ENCODE measurements at regions not wholly inside any gene's neighbourhood (a gene's known extent, or its start where the extent isn't known, plus 50 kb on each side); places are given as distances from the start of the nearest gene placed in this dataset.

GRCh38 chr6:118743746-118744145, 92.4 kb upstream of the CEP85L start:
- no peak overlapping the region for H3K4me3 ChIP-seq (ENCODE audit: low read depth in 1 of 2, low read length in 2 of 2)
- H3K9ac ChIP-seq (ENCODE audit: low read length): no peak overlapping the region
- H3K27ac ChIP-seq (ENCODE audit: low read depth, low read length): no peak overlapping the region
- no peaks in the 10 kb centered on the region for H3K4me1 ChIP-seq (ENCODE audit: insufficient read depth, low read length)
- no peaks in the 10 kb centered on the region for H3K9me3 ChIP-seq (ENCODE audit: low read length)
- no peaks in the 10 kb centered on the region for H3K27me3 ChIP-seq (ENCODE audit: control insufficient read depth in 1 of 2, insufficient read depth in 2 of 2, low read length in 2 of 2)
- no peaks in the 10 kb centered on the region for H3K36me3 ChIP-seq (ENCODE audit: insufficient read depth, low read length)

GRCh38 chr6:118740372-118740771, 89.0 kb upstream of the CEP85L start:
- H3K36me3 ChIP-seq (ENCODE audit: insufficient read depth, low read length): no peaks in the 10 kb centered on the region
- no peak overlapping the region for H3K4me3 ChIP-seq (ENCODE audit: low read depth in 1 of 2, low read length in 2 of 2)
- H3K4me1 ChIP-seq (ENCODE audit: insufficient read depth, low read length): no peaks in the 10 kb centered on the region
- H3K9me3 ChIP-seq (ENCODE audit: low read length): no peaks in the 10 kb centered on the region
- no peak overlapping the region for H3K9ac ChIP-seq (ENCODE audit: low read length)
- no peak overlapping the region for H3K27ac ChIP-seq (ENCODE audit: low read depth, low read length)
- no peaks in the 10 kb centered on the region for H3K27me3 ChIP-seq (ENCODE audit: control insufficient read depth in 1 of 2, insufficient read depth in 2 of 2, low read length in 2 of 2)

GRCh38 chr6:118739696-118740353, 88.4 kb upstream of the CEP85L start:
- Histone ChIP-seq H3K27ac (ENCODE audit: low read depth, low read length) (no peak overlapping the region), H3K4me3 (ENCODE audit: low read depth in 1 of 2, low read length in 2 of 2) (no peak overlapping the region), H3K4me1 (ENCODE audit: insufficient read depth, low read length) (no peaks in the 10 kb centered on the region)

GRCh38 chr6:118736440-118736839, 85.0 kb upstream of the CEP85L start:
- H3K27ac ChIP-seq (ENCODE audit: low read depth, low read length): no peak overlapping the region
- H3K27me3 ChIP-seq (ENCODE audit: control insufficient read depth in 1 of 2, insufficient read depth in 2 of 2, low read length in 2 of 2): no peaks in the 10 kb centered on the region
- H3K4me1 ChIP-seq (ENCODE audit: insufficient read depth, low read length): no peaks in the 10 kb centered on the region
- H3K4me3 ChIP-seq (ENCODE audit: low read depth in 1 of 2, low read length in 2 of 2): no peak overlapping the region
- H3K9me3 ChIP-seq (ENCODE audit: low read length): no peaks in the 10 kb centered on the region
- no peaks in the 10 kb centered on the region for H3K36me3 ChIP-seq (ENCODE audit: insufficient read depth, low read length)
- H3K9ac ChIP-seq (ENCODE audit: low read length): no peak overlapping the region

More at GRCh38 chr6:118739696-118740353, 88.4 kb upstream of the CEP85L start:
- Histone ChIP-seq H3K9me3 (ENCODE audit: low read length) (no peaks in the 10 kb centered on the region), H3K9ac (ENCODE audit: low read length) (no peak overlapping the region), H3K36me3 (ENCODE audit: insufficient read depth, low read length) (no peaks in the 10 kb centered on the region), H3K27me3 (ENCODE audit: control insufficient read depth in 1 of 2, insufficient read depth in 2 of 2, low read length in 2 of 2) (no peaks in the 10 kb centered on the region)

- H3K4me3 ChIP-seq (ENCODE audit: low read depth in 1 of 2, low read length in 2 of 2): no peak overlapping the region
- no peak overlapping the region for H3K27ac ChIP-seq (ENCODE audit: low read depth, low read length)
- no peak overlapping the region for H3K9ac ChIP-seq (ENCODE audit: low read length)
- no peaks in the 10 kb centered on the region for H3K36me3 ChIP-seq (ENCODE audit: insufficient read depth, low read length)
- H3K9me3 ChIP-seq (ENCODE audit: low read length): no peaks in the 10 kb centered on the region
- H3K27me3 ChIP-seq (ENCODE audit: control insufficient read depth in 1 of 2, insufficient read depth in 2 of 2, low read length in 2 of 2): no peaks in the 10 kb centered on the region
- no peaks in the 10 kb centered on the region for H3K4me1 ChIP-seq (ENCODE audit: insufficient read depth, low read length)
Measured at GRCh38 chr6:118735320-118735719, 83.9 kb upstream of the CEP85L start.

- no peaks in the 10 kb centered on the region for H3K36me3 ChIP-seq (ENCODE audit: insufficient read depth, low read length)
- no peak overlapping the region for H3K27ac ChIP-seq (ENCODE audit: low read depth, low read length)
- no peak overlapping the region for H3K4me3 ChIP-seq (ENCODE audit: low read depth in 1 of 2, low read length in 2 of 2)
- H3K27me3 ChIP-seq (ENCODE audit: control insufficient read depth in 1 of 2, insufficient read depth in 2 of 2, low read length in 2 of 2): no peaks in the 10 kb centered on the region
- no peaks in the 10 kb centered on the region for H3K4me1 ChIP-seq (ENCODE audit: insufficient read depth, low read length)
- no peaks in the 10 kb centered on the region for H3K9me3 ChIP-seq (ENCODE audit: low read length)
- H3K9ac ChIP-seq (ENCODE audit: low read length): no peak overlapping the region
Measured at GRCh38 chr6:118725944-118726343, 74.6 kb upstream of the CEP85L start.

GRCh38 chr6:118724211-118724610, 72.8 kb upstream of the CEP85L start:
- no peak overlapping the region for H3K9ac ChIP-seq (ENCODE audit: low read length)

GRCh38 chr6:118722829-118723813, 71.7 kb upstream of the CEP85L start:
- Histone ChIP-seq H3K36me3 (ENCODE audit: insufficient read depth, low read length) (no peaks in the 10 kb centered on the region), H3K4me3 (ENCODE audit: low read depth in 1 of 2, low read length in 2 of 2) (no peak overlapping the region), H3K27ac (ENCODE audit: low read depth, low read length) (no peak overlapping the region), H3K9me3 (ENCODE audit: low read length) (no peaks in the 10 kb centered on the region), H3K9ac (ENCODE audit: low read length) (no peak overlapping the region), H3K4me1 (ENCODE audit: insufficient read depth, low read length) (no peaks in the 10 kb centered on the region), H3K27me3 (ENCODE audit: control insufficient read depth in 1 of 2, insufficient read depth in 2 of 2, low read length in 2 of 2) (no peaks in the 10 kb centered on the region)

More at GRCh38 chr6:118724211-118724610, 72.8 kb upstream of the CEP85L start:
- H3K4me1 ChIP-seq (ENCODE audit: insufficient read depth, low read length): no peaks in the 10 kb centered on the region
- no peak overlapping the region for H3K4me3 ChIP-seq (ENCODE audit: low read depth in 1 of 2, low read length in 2 of 2)
- no peaks in the 10 kb centered on the region for H3K36me3 ChIP-seq (ENCODE audit: insufficient read depth, low read length)
- H3K9me3 ChIP-seq (ENCODE audit: low read length): no peaks in the 10 kb centered on the region
- H3K27ac ChIP-seq (ENCODE audit: low read depth, low read length): no peak overlapping the region
- H3K27me3 ChIP-seq (ENCODE audit: control insufficient read depth in 1 of 2, insufficient read depth in 2 of 2, low read length in 2 of 2): no peaks in the 10 kb centered on the region

- Histone ChIP-seq H3K4me1 (ENCODE audit: insufficient read depth, low read length) (no peaks in the 10 kb centered on the region), H3K9me3 (ENCODE audit: low read length) (no peaks in the 10 kb centered on the region), H3K4me3 (ENCODE audit: low read depth in 1 of 2, low read length in 2 of 2) (no peak overlapping the region), H3K27ac (ENCODE audit: low read depth, low read length) (no peak overlapping the region), H3K27me3 (ENCODE audit: control insufficient read depth in 1 of 2, insufficient read depth in 2 of 2, low read length in 2 of 2) (no peaks in the 10 kb centered on the region), H3K36me3 (ENCODE audit: insufficient read depth, low read length) (no peaks in the 10 kb centered on the region), H3K9ac (ENCODE audit: low read length) (no peak overlapping the region)
Measured at GRCh38 chr6:118720125-118720473, 68.7 kb upstream of the CEP85L start.

GRCh38 chr6:118719351-118720124, 68.1 kb upstream of the CEP85L start:
- Histone ChIP-seq H3K27ac (ENCODE audit: low read depth, low read length) (no peak overlapping the region), H3K4me1 (ENCODE audit: insufficient read depth, low read length) (no peaks in the 10 kb centered on the region), H3K9ac (ENCODE audit: low read length) (no peak overlapping the region)

GRCh38 chr6:118718903-118719302, 67.5 kb upstream of the CEP85L start:
- H3K36me3 ChIP-seq (ENCODE audit: insufficient read depth, low read length): no peaks in the 10 kb centered on the region
- no peak overlapping the region for H3K9ac ChIP-seq (ENCODE audit: low read length)
- no peak overlapping the region for H3K4me3 ChIP-seq (ENCODE audit: low read depth in 1 of 2, low read length in 2 of 2)
- no peak overlapping the region for H3K27ac ChIP-seq (ENCODE audit: low read depth, low read length)
- H3K27me3 ChIP-seq (ENCODE audit: control insufficient read depth in 1 of 2, insufficient read depth in 2 of 2, low read length in 2 of 2): no peaks in the 10 kb centered on the region
- H3K4me1 ChIP-seq (ENCODE audit: insufficient read depth, low read length): no peaks in the 10 kb centered on the region
- no peaks in the 10 kb centered on the region for H3K9me3 ChIP-seq (ENCODE audit: low read length)

More at GRCh38 chr6:118719351-118720124, 68.1 kb upstream of the CEP85L start:
- H3K4me3 ChIP-seq (ENCODE audit: low read depth in 1 of 2, low read length in 2 of 2): no peak overlapping the region
- no peaks in the 10 kb centered on the region for H3K36me3 ChIP-seq (ENCODE audit: insufficient read depth, low read length)
- H3K9me3 ChIP-seq (ENCODE audit: low read length): no peaks in the 10 kb centered on the region
- H3K27me3 ChIP-seq (ENCODE audit: control insufficient read depth in 1 of 2, insufficient read depth in 2 of 2, low read length in 2 of 2): no peaks in the 10 kb centered on the region

All from muscle layer of colon (tissue), 2 donors.